Neural cell (in vitro differentiated cells): ENCODE measurements at regions not wholly inside any gene's neighbourhood (a gene's known extent, or its start where the extent isn't known, plus 50 kb on each side); places are given as distances from the start of the nearest gene placed in this dataset.
"Not testable (repeated sequence)": the region's sequence is repeated elsewhere in the genome, so short reads cannot be mapped to it uniquely, and the experiment has no call there.

ENCODE experiments used
- CTCF ChIP-seq: fragments of 450-650 bp; IDR thresholded peaks from 2 replicates; pipeline ENCODE4 v1.5.1; 2014; ENCODE audit warnings: antibody characterized with exemption, mild to moderate bottlenecking, moderate library complexity; ENCODE audit not compliant: poor library complexity, severe bottlenecking
- EP300 ChIP-seq: fragments of 450-650 bp; conservative IDR thresholded peaks from 2 replicates; pipeline ENCODE4 v1.6.1; 2014; ENCODE audit warnings: antibody characterized with exemption, mild to moderate bottlenecking, moderate library complexity; ENCODE audit not compliant: poor library complexity, severe bottlenecking
- EZH2 ChIP-seq: fragments of 200-600, 300-800 bp; shearing (Covaris generic), sonication (generic); IDR thresholded peaks from 2 replicates; pipeline ENCODE4 v1.6.1; 2014; ENCODE audit warnings: antibody characterized with exemption, low read length, borderline replicate concordance, mild to moderate bottlenecking; ENCODE audit not compliant: insufficient read depth, poor library complexity, severe bottlenecking

DNA sequence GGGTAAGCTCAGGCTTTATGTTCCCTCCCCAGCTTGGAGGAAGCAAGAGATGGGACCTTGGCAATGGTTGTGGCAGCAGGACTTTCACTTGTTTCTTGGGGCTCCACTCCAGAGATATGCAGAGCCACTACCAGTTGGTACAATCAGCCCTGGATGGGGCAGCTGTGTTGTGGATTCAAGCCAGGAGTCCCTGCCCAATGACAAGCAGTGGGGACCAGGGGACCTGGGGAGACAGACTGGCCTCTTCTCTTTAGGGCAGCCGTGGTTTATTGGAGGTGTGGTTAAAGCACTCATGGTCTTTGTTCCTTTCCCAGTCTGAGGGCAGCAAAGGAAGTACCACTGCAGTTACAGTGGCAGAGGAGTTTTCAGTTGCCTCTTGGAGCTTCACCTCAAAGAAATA is 856.1 kb downstream of the TTLL7 start:
- TF ChIP-seq EP300, CTCF, EZH2: not testable (repeated sequence)
